ENCODE measurements at regions not wholly inside any gene's neighbourhood (a gene's known extent, or its start where the extent isn't known, plus 50 kb on each side); places are given as distances from the start of the nearest gene placed in this dataset.

GRCh38 chr10:10845185-10845584 is 172.5 kb upstream of the CELF2 start:
- TF ChIP-seq EZH2 (IDR thresholded peaks at IDR 0.05; ENCODE audit: low read depth), result no peak
- CTCF ChIA-PET, result no interaction called here
- H3K27me3 ChIP-seq (ENCODE audit: insufficient read depth, low read depth), result no peaks in the 10 kb centered on the region
- no peak overlapping the region for H3K4me2 ChIP-seq
- intact Hi-C loops (cut with micrococcal nuclease; ENCODE audit: unreplicated experiment), result no loop called here
- H3K79me2 ChIP-seq (ENCODE audit: low read depth), result no peaks in the 10 kb centered on the region
- H3K4me3 ChIP-seq, result no peak overlapping the region
- no peaks in the 10 kb centered on the region; the same call in 1 of the 2 replicates for H3K9me3 ChIP-seq (ENCODE audit: insufficient read depth, low read depth)
- H3K36me3 ChIP-seq (ENCODE audit: low read depth), result no peaks in the 10 kb centered on the region
- H3F3A ChIP-seq (ENCODE audit: insufficient read depth, low read depth), result no peaks in the 10 kb centered on the region
- no peaks in the 10 kb centered on the region for H3K4me1 ChIP-seq (replicated peaks; ENCODE audit: insufficient read depth)
- POLR2A ChIA-PET (ENCODE audit: unreplicated experiment), result no interaction called here
- no peaks in the 10 kb centered on the region for H4K20me1 ChIP-seq (ENCODE audit: insufficient read depth)
- BruUV-seq (replicated peaks), result no TSS peak
- no peaks in the 10 kb centered on the region for H3K9me2 ChIP-seq (ENCODE audit: insufficient read depth)
- no peak for DNase-seq
- H3K27ac ChIP-seq, result no peak overlapping the region
- no peak overlapping the region for H2AFZ ChIP-seq

GRCh38 chr10:10845826-10846503 is 171.7 kb upstream of the CELF2 start:
- Histone ChIP-seq H3K4me3 (no peak overlapping the region), H3F3A (ENCODE audit: insufficient read depth, low read depth) (no peaks in the 10 kb centered on the region), H3K27ac (no peak overlapping the region), H3K4me2 (no peak overlapping the region), H3K9me2 (ENCODE audit: insufficient read depth) (no peaks in the 10 kb centered on the region), H4K20me1 (ENCODE audit: insufficient read depth) (no peaks in the 10 kb centered on the region), H2AFZ (no peak overlapping the region), H3K36me3 (ENCODE audit: low read depth) (no peaks in the 10 kb centered on the region), H3K27me3 (ENCODE audit: insufficient read depth, low read depth) (no peaks in the 10 kb centered on the region), H3K9me3 (ENCODE audit: insufficient read depth, low read depth) (no peaks in the 10 kb centered on the region; the same call in 1 of the 2 replicates), H3K79me2 (ENCODE audit: low read depth) (no peaks in the 10 kb centered on the region), H3K4me1 (replicated peaks; ENCODE audit: insufficient read depth) (no peaks in the 10 kb centered on the region)
- DNase-seq, result no peak
- no peak for TF ChIP-seq CTCF (conservative IDR thresholded peaks at IDR 0.05)
- TF ChIP-seq EZH2 (IDR thresholded peaks at IDR 0.05; ENCODE audit: low read depth), result no peak
- no TSS peak for BruUV-seq (replicated peaks)
- intact Hi-C loops (cut with micrococcal nuclease; ENCODE audit: unreplicated experiment), result no loop called here
- POLR2A ChIA-PET (ENCODE audit: unreplicated experiment), result no interaction called here
- CTCF ChIA-PET, result no interaction called here

- H3K36me3 ChIP-seq (ENCODE audit: low read depth), result no peaks in the 10 kb centered on the region
- ChIA-PET CTCF (no interaction called here), POLR2A (ENCODE audit: unreplicated experiment) (interaction anchor here (0.7 kb wide), 1 partner anchor 1672 kb away, joined by 8 read pairs; no protein-coding TSS in a partner anchor)
- no peaks in the 10 kb centered on the region for H3K9me2 ChIP-seq (ENCODE audit: insufficient read depth)
- no TSS peak for BruUV-seq (replicated peaks)
- no peaks in the 10 kb centered on the region for H3K4me1 ChIP-seq (replicated peaks; ENCODE audit: insufficient read depth)
- H2AFZ ChIP-seq, result no peak overlapping the region
- DNase-seq, result no peak
- H3K27ac ChIP-seq, result no peak overlapping the region
- no peaks in the 10 kb centered on the region for H3K79me2 ChIP-seq (ENCODE audit: low read depth)
- no peaks in the 10 kb centered on the region; the same call in 1 of the 2 replicates for H3K9me3 ChIP-seq (ENCODE audit: insufficient read depth, low read depth)
- intact Hi-C loops (cut with micrococcal nuclease; ENCODE audit: unreplicated experiment), result no loop called here
- no peaks in the 10 kb centered on the region for H3K27me3 ChIP-seq (ENCODE audit: insufficient read depth, low read depth)
- no peak for TF ChIP-seq CTCF (conservative IDR thresholded peaks at IDR 0.05)
- no peak overlapping the region for H3K4me2 ChIP-seq
- no peaks in the 10 kb centered on the region for H4K20me1 ChIP-seq (ENCODE audit: insufficient read depth)
- H3F3A ChIP-seq (ENCODE audit: insufficient read depth, low read depth), result no peaks in the 10 kb centered on the region
- H3K4me3 ChIP-seq, result no peak overlapping the region
Measured at GRCh38 chr10:10846504-10846900, 171.2 kb upstream of the CELF2 start.

- no peak overlapping the region for H2AFZ ChIP-seq
- ChIA-PET POLR2A (ENCODE audit: unreplicated experiment) (no interaction called here), CTCF (interaction anchor here (0.8 kb wide), 1 partner anchor 813 kb away, joined by 3 read pairs; no protein-coding TSS in a partner anchor)
- TF ChIP-seq EZH2 (IDR thresholded peaks at IDR 0.05; ENCODE audit: low read depth), result no peak
- TF ChIP-seq CTCF (conservative IDR thresholded peaks at IDR 0.05), result no peak
- H3F3A ChIP-seq (ENCODE audit: insufficient read depth, low read depth), result no peaks in the 10 kb centered on the region
- H3K4me3 ChIP-seq, result no peak overlapping the region
- H3K27me3 ChIP-seq (ENCODE audit: insufficient read depth, low read depth), result no peaks in the 10 kb centered on the region
- H3K79me2 ChIP-seq (ENCODE audit: low read depth), result no peaks in the 10 kb centered on the region
- BruUV-seq (replicated peaks), result no TSS peak
- DNase-seq, result no peak
- intact Hi-C loops (cut with micrococcal nuclease; ENCODE audit: unreplicated experiment), result no loop called here
- no peaks in the 10 kb centered on the region for H3K9me2 ChIP-seq (ENCODE audit: insufficient read depth)
- no peak overlapping the region for H3K27ac ChIP-seq
- no peaks in the 10 kb centered on the region for H3K4me1 ChIP-seq (replicated peaks; ENCODE audit: insufficient read depth)
- no peaks in the 10 kb centered on the region; the same call in 1 of the 2 replicates for H3K9me3 ChIP-seq (ENCODE audit: insufficient read depth, low read depth)
- H3K36me3 ChIP-seq (ENCODE audit: low read depth), result no peaks in the 10 kb centered on the region
- H4K20me1 ChIP-seq (ENCODE audit: insufficient read depth), result no peaks in the 10 kb centered on the region
- H3K4me2 ChIP-seq, result no peak overlapping the region
Measured at GRCh38 chr10:10847387-10847786, 170.3 kb upstream of the CELF2 start.
